ENCODE measurements at regions not wholly inside any gene's neighbourhood (a gene's known extent, or its start where the extent isn't known, plus 50 kb on each side); places are given as distances from the start of the nearest gene placed in this dataset.

GRCh38 chr15:35195031-35195430 lies 109.9 kb upstream of the NANOGP8 start:
- POLR2A ChIA-PET: no interaction called here
- TF ChIP-seq ZNF384 (IDR thresholded peaks at IDR 0.05) (no peak), FOXA1 (IDR thresholded peaks at IDR 0.05) (no peak), ARNT (IDR thresholded peaks at IDR 0.05) (no peak), SP1 (IDR thresholded peaks at IDR 0.05) (no peak)
- no peak for DNase-seq (ENCODE audit: extremely low spot score)
- CTCF ChIA-PET: no interaction called here

GRCh38 chr15:35194296-35194695 lies 109.2 kb upstream of the NANOGP8 start:
- ChIA-PET CTCF (no interaction called here), POLR2A (no interaction called here)
- TF ChIP-seq BHLHE40 (IDR thresholded peaks at IDR 0.05; ENCODE audit: borderline replicate concordance): no peak
- no peak for TF ChIP-seq ZNF384 (IDR thresholded peaks at IDR 0.05)
- no peak for TF ChIP-seq SP1 (IDR thresholded peaks at IDR 0.05)
- no peak for TF ChIP-seq TARDBP (IDR thresholded peaks at IDR 0.05)
- TF ChIP-seq HDGF (IDR thresholded peaks at IDR 0.05; ENCODE audit: borderline replicate concordance): no peak
- TF ChIP-seq NFRKB (IDR thresholded peaks at IDR 0.05): no peak
- TF ChIP-seq SUZ12 (IDR thresholded peaks at IDR 0.05): no peak
- no peak for TF ChIP-seq FOXM1 (IDR thresholded peaks at IDR 0.05; ENCODE audit: borderline replicate concordance)
- no peak for TF ChIP-seq CTBP1 (IDR thresholded peaks at IDR 0.05; ENCODE audit: borderline replicate concordance)
- TF ChIP-seq ARNT (IDR thresholded peaks at IDR 0.05): no peak
- no peak for TF ChIP-seq FOXA1 (IDR thresholded peaks at IDR 0.05)
- no peak for TF ChIP-seq FOXK2 (IDR thresholded peaks at IDR 0.05)
- no peak for TF ChIP-seq LEF1 (IDR thresholded peaks at IDR 0.05; ENCODE audit: borderline replicate concordance)
- TF ChIP-seq PKNOX1 (IDR thresholded peaks at IDR 0.05): no peak
- no peak for DNase-seq (ENCODE audit: extremely low spot score)

- ChIA-PET POLR2A (no interaction called here), CTCF (no interaction called here)
- TF ChIP-seq L3MBTL2 (conservative IDR thresholded peaks at IDR 0.05) (no peak), PKNOX1 (IDR thresholded peaks at IDR 0.05) (no peak), ELF4 (IDR thresholded peaks at IDR 0.05) (no peak), BHLHE40 (IDR thresholded peaks at IDR 0.05; ENCODE audit: borderline replicate concordance) (no peak), HDGF (IDR thresholded peaks at IDR 0.05; ENCODE audit: borderline replicate concordance) (no peak)
- DNase-seq (ENCODE audit: extremely low spot score): no peak
Observed at GRCh38 chr15:35191783-35192182, 106.7 kb upstream of the NANOGP8 start.

- ChIA-PET CTCF (no interaction called here), POLR2A (no interaction called here)
- TF ChIP-seq SP1 (IDR thresholded peaks at IDR 0.05): no peak
- no peak for TF ChIP-seq L3MBTL2 (conservative IDR thresholded peaks at IDR 0.05)
- TF ChIP-seq ELF4 (IDR thresholded peaks at IDR 0.05): no peak
- no peak for TF ChIP-seq FOXM1 (IDR thresholded peaks at IDR 0.05; ENCODE audit: borderline replicate concordance)
- no peak for TF ChIP-seq BHLHE40 (IDR thresholded peaks at IDR 0.05; ENCODE audit: borderline replicate concordance)
- TF ChIP-seq PKNOX1 (IDR thresholded peaks at IDR 0.05): no peak
- no peak for TF ChIP-seq SUZ12 (IDR thresholded peaks at IDR 0.05)
- no peak for TF ChIP-seq ARNT (IDR thresholded peaks at IDR 0.05)
- no peak for TF ChIP-seq FOXK2 (IDR thresholded peaks at IDR 0.05)
- no peak for TF ChIP-seq LEF1 (IDR thresholded peaks at IDR 0.05; ENCODE audit: borderline replicate concordance)
- TF ChIP-seq NFRKB (IDR thresholded peaks at IDR 0.05): no peak
- DNase-seq (ENCODE audit: extremely low spot score): no peak
Observed at GRCh38 chr15:35186346-35186745, 101.3 kb upstream of the NANOGP8 start.

- no peak for DNase-seq (ENCODE audit: extremely low spot score)
- ChIA-PET POLR2A (no interaction called here), CTCF (no interaction called here)
- TF ChIP-seq PKNOX1 (IDR thresholded peaks at IDR 0.05): no peak
- TF ChIP-seq BHLHE40 (IDR thresholded peaks at IDR 0.05; ENCODE audit: borderline replicate concordance): no peak
- TF ChIP-seq NFRKB (IDR thresholded peaks at IDR 0.05): no peak
- TF ChIP-seq CTBP1 (IDR thresholded peaks at IDR 0.05; ENCODE audit: borderline replicate concordance): no peak
- no peak for TF ChIP-seq SUZ12 (IDR thresholded peaks at IDR 0.05)
- TF ChIP-seq L3MBTL2 (conservative IDR thresholded peaks at IDR 0.05): no peak
- TF ChIP-seq FOXM1 (IDR thresholded peaks at IDR 0.05; ENCODE audit: borderline replicate concordance): no peak
- TF ChIP-seq ELF4 (IDR thresholded peaks at IDR 0.05): no peak
- TF ChIP-seq FOXK2 (IDR thresholded peaks at IDR 0.05): no peak
- no peak for TF ChIP-seq ZNF384 (IDR thresholded peaks at IDR 0.05)
- no peak for TF ChIP-seq SP1 (IDR thresholded peaks at IDR 0.05)
Observed at GRCh38 chr15:35184646-35185045, 99.6 kb upstream of the NANOGP8 start.

GRCh38 chr15:35182841-35183479 lies 97.9 kb upstream of the NANOGP8 start:
- peak; percentile 27 for DNase-seq (ENCODE audit: extremely low spot score)
- POLR2A ChIA-PET: no interaction called here
- CTCF ChIA-PET: no interaction called here
- no peak for TF ChIP-seq SUZ12 (IDR thresholded peaks at IDR 0.05)
- TF ChIP-seq HDGF (IDR thresholded peaks at IDR 0.05; ENCODE audit: borderline replicate concordance): no peak
- no peak for TF ChIP-seq CTBP1 (IDR thresholded peaks at IDR 0.05; ENCODE audit: borderline replicate concordance)
- TF ChIP-seq FOXA1 (IDR thresholded peaks at IDR 0.05): no peak
- no peak for TF ChIP-seq L3MBTL2 (conservative IDR thresholded peaks at IDR 0.05)
- TF ChIP-seq SP1 (IDR thresholded peaks at IDR 0.05): no peak
- no peak for TF ChIP-seq LEF1 (IDR thresholded peaks at IDR 0.05; ENCODE audit: borderline replicate concordance)
- no peak for TF ChIP-seq NFRKB (IDR thresholded peaks at IDR 0.05)
- TF ChIP-seq FOXK2 (IDR thresholded peaks at IDR 0.05): no peak
- no peak for TF ChIP-seq TARDBP (IDR thresholded peaks at IDR 0.05)
- no peak for TF ChIP-seq ZNF384 (IDR thresholded peaks at IDR 0.05)
- TF ChIP-seq FOXM1 (IDR thresholded peaks at IDR 0.05; ENCODE audit: borderline replicate concordance): no peak
- no peak for TF ChIP-seq ARNT (IDR thresholded peaks at IDR 0.05)
- no peak for TF ChIP-seq ELF4 (IDR thresholded peaks at IDR 0.05)
- no peak for TF ChIP-seq BHLHE40 (IDR thresholded peaks at IDR 0.05; ENCODE audit: borderline replicate concordance)
- TF ChIP-seq PKNOX1 (IDR thresholded peaks at IDR 0.05): no peak

Measured in HEK293T (cell line).